ENCODE measurements at regions not wholly inside any gene's neighbourhood (a gene's known extent, or its start where the extent isn't known, plus 50 kb on each side); places are given as distances from the start of the nearest gene placed in this dataset.
"Not testable (repeated sequence)": the region's sequence is repeated elsewhere in the genome, so short reads cannot be mapped to it uniquely, and the experiment has no call there.

GRCh38 chr17:30605027-30605426 lies 127.8 kb downstream of the GOSR1 start:
- Mint-ChIP-seq H3K36me3 (ENCODE audit: low read depth) (no peaks in the 10 kb centered on the region), H3K27me3 (ENCODE audit: low read depth) (no peaks in the 10 kb centered on the region), H3K4me1 (peaks cover 22% of the 10 kb centered on the region), H3K9me3 (no peaks in the 10 kb centered on the region), H3K4me3 (peak overlapping the region in 1 of 3 experiments; percentile 61), H3K27ac (peak overlapping the region in 1 of 3 experiments; percentile 36)
- no peak for TF ChIP-seq CTCF (IDR thresholded peaks at IDR 0.05; ENCODE audit: unreplicated experiment in 3 of 3)

GRCh38 chr17:30602396-30602795 lies 125.2 kb downstream of the GOSR1 start:
- Mint-ChIP-seq H3K4me1 (peaks cover 25% of the 10 kb centered on the region), H3K4me3 (peak overlapping the region; percentile 96 to 100 (median 98)), H3K27ac (peak overlapping the region in 2 of 3 experiments; percentile 85 to 92)
- not testable (repeated sequence) for H3K9me3 Mint-ChIP-seq; H3K36me3 Mint-ChIP-seq (ENCODE audit: low read depth); H3K27me3 Mint-ChIP-seq (ENCODE audit: low read depth)

- Mint-ChIP-seq H3K27ac (peak overlapping the region; percentile 85 to 97 (median 92)), H3K4me1 (peaks cover 25% of the 10 kb centered on the region), H3K4me3 (peak overlapping the region; percentile 96 to 100 (median 98))
- H3K36me3 Mint-ChIP-seq (ENCODE audit: low read depth); H3K9me3 Mint-ChIP-seq; H3K27me3 Mint-ChIP-seq (ENCODE audit: low read depth): not testable (repeated sequence)
Measured at GRCh38 chr17:30601984-30602383, 124.8 kb downstream of the GOSR1 start.

- TF ChIP-seq CTCF (IDR thresholded peaks at IDR 0.05; ENCODE audit: unreplicated experiment in 3 of 3): no peak
- Mint-ChIP-seq H3K9me3 (peaks cover 4% of the 10 kb centered on the region), H3K36me3 (ENCODE audit: low read depth) (no peaks in the 10 kb centered on the region), H3K4me3 (peak overlapping the region; percentile 98 to 100 (median 100)), H3K4me1 (peaks cover 25% of the 10 kb centered on the region), H3K27me3 (ENCODE audit: low read depth) (no peaks in the 10 kb centered on the region), H3K27ac (peak overlapping the region; percentile 97 to 99 (median 99))
Measured at GRCh38 chr17:30600830-30601494, 123.8 kb downstream of the GOSR1 start.

GRCh38 chr17:30600060-30600829 lies 123.0 kb downstream of the GOSR1 start:
- H3K27ac Mint-ChIP-seq: peak overlapping the region; percentile 95 to 99 (median 97)
- H3K4me3 Mint-ChIP-seq: peak overlapping the region; percentile 98 to 100 (median 100)
- H3K27me3 Mint-ChIP-seq (ENCODE audit: low read depth): no peaks in the 10 kb centered on the region
- TF ChIP-seq CTCF (IDR thresholded peaks at IDR 0.05; ENCODE audit: unreplicated experiment in 3 of 3): peak; percentile 36 to 52 (median 39)
- H3K9me3 Mint-ChIP-seq: peaks cover 9% of the 10 kb centered on the region
- H3K36me3 Mint-ChIP-seq (ENCODE audit: low read depth): no peaks in the 10 kb centered on the region
- H3K4me1 Mint-ChIP-seq: peaks cover 25% of the 10 kb centered on the region

GRCh38 chr17:30599428-30600059 lies 122.3 kb downstream of the GOSR1 start:
- H3K27ac Mint-ChIP-seq: peak overlapping the region; percentile 95 to 99 (median 97)
- H3K4me3 Mint-ChIP-seq: peak overlapping the region; percentile 98 to 100 (median 100)
- no peaks in the 10 kb centered on the region for H3K27me3 Mint-ChIP-seq (ENCODE audit: low read depth)
- TF ChIP-seq CTCF (IDR thresholded peaks at IDR 0.05; ENCODE audit: unreplicated experiment in 3 of 3): no peak
- H3K4me1 Mint-ChIP-seq: peaks cover 20% of the 10 kb centered on the region
- peaks cover 11% of the 10 kb centered on the region for H3K9me3 Mint-ChIP-seq
- H3K36me3 Mint-ChIP-seq (ENCODE audit: low read depth): no peaks in the 10 kb centered on the region

Data from nephron (organoid).